ENCODE measurements at regions not wholly inside any gene's neighbourhood (a gene's known extent, or its start where the extent isn't known, plus 50 kb on each side); places are given as distances from the start of the nearest gene placed in this dataset.

GRCh38 chr3:43855674-43856299 lies 165.0 kb downstream of the ABHD5 start:
- no peak overlapping the region for H3K27ac ChIP-seq (ENCODE audit: insufficient read depth, low read depth, low read length, poor library complexity, severe bottlenecking)
- 45 to 47% methylated on average over 3 of the region's 3 CpGs for WGBS, 2 experiments
- H3K4me3 ChIP-seq (ENCODE audit: insufficient read depth, low read depth, low read length) = no peak overlapping the region
- peaks cover 12% of the 10 kb centered on the region for H3K4me1 ChIP-seq (ENCODE audit: control insufficient read depth, insufficient read depth, low read length)
- H3K9me3 ChIP-seq (ENCODE audit: control insufficient read depth, low read length) = no peaks in the 10 kb centered on the region
- H3K36me3 ChIP-seq (ENCODE audit: control insufficient read depth, insufficient read depth, low read length) = no peaks in the 10 kb centered on the region
- no peaks in the 10 kb centered on the region for H3K27me3 ChIP-seq (ENCODE audit: control insufficient read depth, insufficient read depth, low read length, poor library complexity, severe bottlenecking)

DNA sequence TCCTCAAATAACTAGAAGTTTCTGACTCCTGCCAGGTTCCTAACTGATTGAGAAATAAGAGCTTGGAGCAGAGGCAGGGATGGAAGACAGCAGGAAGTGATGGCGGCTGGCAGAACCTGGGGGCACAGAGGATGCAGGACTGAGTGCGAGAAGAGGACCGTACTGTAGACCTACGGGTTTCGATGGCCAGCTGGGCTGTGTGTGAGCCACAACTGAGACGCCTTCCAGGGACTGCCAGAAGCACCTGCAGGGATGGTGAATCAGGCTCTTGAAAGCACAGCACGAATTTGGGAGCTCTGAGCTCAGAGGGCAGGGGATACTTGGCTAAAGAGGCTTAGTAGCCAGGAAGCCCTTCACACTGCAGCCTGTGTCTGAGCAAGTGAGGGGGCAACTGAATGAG lies 165.6 kb downstream of the ABHD5 start:
- Histone ChIP-seq H3K36me3 (ENCODE audit: control insufficient read depth, insufficient read depth, low read length) (no peaks in the 10 kb centered on the region), H3K27me3 (ENCODE audit: control insufficient read depth, insufficient read depth, low read length, poor library complexity, severe bottlenecking) (no peaks in the 10 kb centered on the region), H3K4me1 (ENCODE audit: control insufficient read depth, insufficient read depth, low read length) (peaks cover 12% of the 10 kb centered on the region), H3K9me3 (ENCODE audit: control insufficient read depth, low read length) (no peaks in the 10 kb centered on the region), H3K27ac (ENCODE audit: insufficient read depth, low read depth, low read length, poor library complexity, severe bottlenecking) (no peak overlapping the region), H3K4me3 (ENCODE audit: insufficient read depth, low read depth, low read length) (no peak overlapping the region)
- 88 to 91% methylated on average over 7 of the region's 7 CpGs for WGBS, 2 experiments

DNA sequence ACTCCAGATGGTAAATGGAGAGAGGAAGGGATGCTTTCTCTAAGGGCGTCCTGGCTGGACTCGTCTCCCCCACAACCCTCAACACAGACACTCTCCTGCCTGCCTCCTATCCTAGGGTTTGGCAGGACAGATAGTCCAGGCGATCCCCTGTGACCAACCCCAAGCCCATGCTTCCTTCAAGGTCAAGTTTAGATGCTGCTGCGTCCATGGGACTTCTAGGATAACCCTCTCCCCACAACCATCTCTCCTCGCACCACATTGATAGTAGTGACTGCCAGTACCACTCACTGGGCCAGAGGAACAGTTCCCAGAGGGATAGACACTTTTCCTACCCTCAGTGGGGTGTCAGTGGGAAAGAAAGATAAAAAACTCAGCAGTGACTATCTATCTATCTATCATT lies 166.0 kb downstream of the ABHD5 start:
- Histone ChIP-seq H3K4me3 (ENCODE audit: insufficient read depth, low read depth, low read length) (no peak overlapping the region), H3K36me3 (ENCODE audit: control insufficient read depth, insufficient read depth, low read length) (no peaks in the 10 kb centered on the region), H3K9me3 (ENCODE audit: control insufficient read depth, low read length) (no peaks in the 10 kb centered on the region), H3K27me3 (ENCODE audit: control insufficient read depth, insufficient read depth, low read length, poor library complexity, severe bottlenecking) (no peaks in the 10 kb centered on the region), H3K27ac (ENCODE audit: insufficient read depth, low read depth, low read length, poor library complexity, severe bottlenecking) (no peak overlapping the region), H3K4me1 (ENCODE audit: control insufficient read depth, insufficient read depth, low read length) (peaks cover 12% of the 10 kb centered on the region)
- 88 to 92% methylated on average over 5 of the region's 5 CpGs for WGBS, 2 experiments

GRCh38 chr3:43857361-43858293 lies 166.9 kb downstream of the ABHD5 start:
- peaks cover 12% of the 10 kb centered on the region for H3K4me1 ChIP-seq (ENCODE audit: control insufficient read depth, insufficient read depth, low read length)
- H3K4me3 ChIP-seq (ENCODE audit: insufficient read depth, low read depth, low read length) = no peak overlapping the region
- H3K36me3 ChIP-seq (ENCODE audit: control insufficient read depth, insufficient read depth, low read length) = no peaks in the 10 kb centered on the region
- 73 to 79% methylated on average over 6 of the region's 6 CpGs for WGBS, 2 experiments
- no peak overlapping the region for H3K27ac ChIP-seq (ENCODE audit: insufficient read depth, low read depth, low read length, poor library complexity, severe bottlenecking)
- H3K9me3 ChIP-seq (ENCODE audit: control insufficient read depth, low read length) = no peaks in the 10 kb centered on the region
- no peaks in the 10 kb centered on the region for H3K27me3 ChIP-seq (ENCODE audit: control insufficient read depth, insufficient read depth, low read length, poor library complexity, severe bottlenecking)

GRCh38 chr3:43858294-43858701 lies 167.6 kb downstream of the ABHD5 start:
- Histone ChIP-seq H3K36me3 (ENCODE audit: control insufficient read depth, insufficient read depth, low read length) (no peaks in the 10 kb centered on the region), H3K4me3 (ENCODE audit: insufficient read depth, low read depth, low read length) (no peak overlapping the region), H3K27me3 (ENCODE audit: control insufficient read depth, insufficient read depth, low read length, poor library complexity, severe bottlenecking) (no peaks in the 10 kb centered on the region), H3K9me3 (ENCODE audit: control insufficient read depth, low read length) (no peaks in the 10 kb centered on the region), H3K4me1 (ENCODE audit: control insufficient read depth, insufficient read depth, low read length) (peaks cover 13% of the 10 kb centered on the region), H3K27ac (ENCODE audit: insufficient read depth, low read depth, low read length, poor library complexity, severe bottlenecking) (no peak overlapping the region)
- WGBS, 2 experiments = 30 to 31% methylated on average over 14 of the region's 14 CpGs

DNA sequence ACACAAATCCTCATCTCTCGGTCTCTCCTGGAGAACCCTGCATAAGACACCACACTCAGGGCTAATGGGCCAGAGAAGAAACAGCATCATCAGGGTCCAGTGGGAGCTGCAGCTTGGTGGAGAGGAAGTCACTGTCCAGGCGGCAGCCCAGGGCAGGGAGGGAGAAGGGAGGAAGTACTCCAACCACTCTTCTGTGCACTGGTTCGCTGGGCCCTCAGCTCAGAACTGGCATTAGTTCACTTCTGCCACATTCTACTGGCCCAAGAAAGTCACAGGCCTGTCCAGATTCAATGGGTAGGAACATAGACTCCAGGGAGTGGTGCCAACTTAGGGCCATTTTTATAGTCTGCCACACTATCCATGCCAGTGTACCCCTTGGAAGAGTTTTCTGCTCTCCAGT lies 169.0 kb downstream of the ABHD5 start:
- WGBS, 2 experiments = 86 to 91% methylated on average over 3 of the region's 3 CpGs
- no peak overlapping the region for H3K4me3 ChIP-seq (ENCODE audit: insufficient read depth, low read depth, low read length)

GRCh38 chr3:43861635-43862034 lies 170.9 kb downstream of the ABHD5 start:
- Histone ChIP-seq H3K36me3 (ENCODE audit: control insufficient read depth, insufficient read depth, low read length) (no peaks in the 10 kb centered on the region), H3K27ac (ENCODE audit: insufficient read depth, low read depth, low read length, poor library complexity, severe bottlenecking) (no peak overlapping the region), H3K9me3 (ENCODE audit: control insufficient read depth, low read length) (no peaks in the 10 kb centered on the region), H3K4me3 (ENCODE audit: insufficient read depth, low read depth, low read length) (no peak overlapping the region), H3K4me1 (ENCODE audit: control insufficient read depth, insufficient read depth, low read length) (peaks cover 16% of the 10 kb centered on the region), H3K27me3 (ENCODE audit: control insufficient read depth, insufficient read depth, low read length, poor library complexity, severe bottlenecking) (no peaks in the 10 kb centered on the region)
- WGBS, 2 experiments = 88% methylated on average over 3 of the region's 3 CpGs

More for the DNA sequence above, 169.0 kb downstream of the ABHD5 start:
- Histone ChIP-seq H3K36me3 (ENCODE audit: control insufficient read depth, insufficient read depth, low read length) (no peaks in the 10 kb centered on the region), H3K4me1 (ENCODE audit: control insufficient read depth, insufficient read depth, low read length) (peaks cover 16% of the 10 kb centered on the region), H3K27ac (ENCODE audit: insufficient read depth, low read depth, low read length, poor library complexity, severe bottlenecking) (no peak overlapping the region), H3K27me3 (ENCODE audit: control insufficient read depth, insufficient read depth, low read length, poor library complexity, severe bottlenecking) (no peaks in the 10 kb centered on the region), H3K9me3 (ENCODE audit: control insufficient read depth, low read length) (no peaks in the 10 kb centered on the region)

DNA sequence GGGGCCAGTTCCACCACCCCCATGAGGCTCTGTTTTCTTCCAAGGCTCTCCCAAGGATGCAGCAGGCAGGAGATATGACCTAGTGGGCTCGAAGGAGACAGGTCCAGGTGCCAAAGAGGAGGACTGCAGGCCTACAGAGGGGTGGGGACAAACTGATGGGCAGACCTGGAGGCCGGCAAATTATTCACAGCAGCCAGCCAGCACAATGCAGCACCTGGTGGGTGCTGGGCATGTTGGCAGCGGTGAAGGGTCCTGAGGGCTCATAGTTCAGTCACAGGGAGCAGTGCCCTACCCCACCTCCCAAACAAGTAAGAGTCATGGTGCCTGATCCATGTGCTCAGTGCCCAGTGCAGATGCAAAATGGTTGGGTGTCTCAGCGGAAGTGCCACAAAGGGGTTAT lies 171.7 kb downstream of the ABHD5 start:
- Histone ChIP-seq H3K9me3 (ENCODE audit: control insufficient read depth, low read length) (no peaks in the 10 kb centered on the region), H3K4me3 (ENCODE audit: insufficient read depth, low read depth, low read length) (no peak overlapping the region), H3K4me1 (ENCODE audit: control insufficient read depth, insufficient read depth, low read length) (peaks cover 16% of the 10 kb centered on the region), H3K27me3 (ENCODE audit: control insufficient read depth, insufficient read depth, low read length, poor library complexity, severe bottlenecking) (no peaks in the 10 kb centered on the region), H3K27ac (ENCODE audit: insufficient read depth, low read depth, low read length, poor library complexity, severe bottlenecking) (no peak overlapping the region), H3K36me3 (ENCODE audit: control insufficient read depth, insufficient read depth, low read length) (no peaks in the 10 kb centered on the region)
- 94 to 97% methylated on average over 4 of the region's 4 CpGs for WGBS, 2 experiments

DNA sequence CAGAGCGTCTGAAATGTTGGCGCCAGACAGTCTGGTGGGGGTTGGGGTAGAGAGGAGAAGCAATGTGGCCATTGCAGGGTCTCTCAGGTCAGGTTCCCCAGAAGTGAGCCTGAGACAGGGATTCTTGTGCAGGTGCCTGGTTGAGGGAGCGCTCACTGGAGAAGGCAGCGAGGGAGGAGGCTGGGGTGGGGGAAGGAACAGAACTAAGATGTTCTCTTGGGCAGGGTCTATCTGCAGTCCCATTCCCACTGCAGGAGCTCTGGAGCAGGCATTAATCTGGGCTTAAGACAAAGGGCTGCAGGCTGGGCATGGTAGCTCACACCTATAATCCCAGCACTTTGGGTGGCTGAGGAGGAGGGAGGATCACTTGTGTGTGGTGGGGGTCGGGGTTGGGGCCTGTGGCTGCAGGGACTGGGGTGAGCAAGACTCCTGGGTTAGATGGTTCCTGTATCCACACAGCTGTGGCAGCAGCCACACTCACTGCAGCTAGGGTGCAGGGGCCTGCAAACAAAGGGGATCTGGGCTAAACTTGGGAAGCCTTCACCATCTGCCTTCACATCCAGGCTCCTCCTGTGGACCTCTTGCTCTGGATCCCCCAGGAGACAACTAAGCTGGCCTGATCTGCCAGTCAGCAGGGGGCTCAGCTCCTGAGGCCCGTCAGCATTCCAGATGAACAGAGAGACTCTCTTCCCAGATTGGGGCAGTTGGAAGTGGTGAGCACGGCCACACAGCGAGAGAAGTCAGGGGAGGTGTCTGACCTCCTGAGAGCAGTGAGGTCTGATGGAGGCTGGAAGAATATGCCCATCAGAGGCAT lies 172.5 kb downstream of the ABHD5 start:
- no peak overlapping the region for H3K4me3 ChIP-seq (ENCODE audit: insufficient read depth, low read depth, low read length)
- peaks cover 9% of the 10 kb centered on the region for H3K4me1 ChIP-seq (ENCODE audit: control insufficient read depth, insufficient read depth, low read length)
- no peak overlapping the region for H3K27ac ChIP-seq (ENCODE audit: insufficient read depth, low read depth, low read length, poor library complexity, severe bottlenecking)
- no peaks in the 10 kb centered on the region for H3K27me3 ChIP-seq (ENCODE audit: control insufficient read depth, insufficient read depth, low read length, poor library complexity, severe bottlenecking)
- H3K36me3 ChIP-seq (ENCODE audit: control insufficient read depth, insufficient read depth, low read length) = no peaks in the 10 kb centered on the region
- H3K9me3 ChIP-seq (ENCODE audit: control insufficient read depth, low read length) = no peaks in the 10 kb centered on the region
- 88 to 89% methylated on average over 8 of the region's 8 CpGs for WGBS, 2 experiments
